Ovary (tissue), 7 donors: ENCODE measurements at regions not wholly inside any gene's neighbourhood (a gene's known extent, or its start where the extent isn't known, plus 50 kb on each side); places are given as distances from the start of the nearest gene placed in this dataset.

Experiments used
- DNase-seq, 5 donors: peaks; one replicate each; pipeline ENCODE4 v3.0.0-alpha.2; 2019 to 2020
- H3K27ac ChIP-seq, 2 donors: fragments of 200-600 bp; one replicate each; pipeline versions ENCODE4 v1.5.1 to v1.8.0; 2019 to 2022
- H3K27me3 ChIP-seq: fragments of 200-600 bp; one replicate; pipeline ENCODE4 v1.8.0; 2022
- H3K36me3 ChIP-seq: fragments of 200-600 bp; sonication (generic); one replicate; pipeline ENCODE4 v1.5.1; 2019
- H3K4me1 ChIP-seq: one replicate; pipeline ENCODE4 v1.8.1; 2013; ENCODE audit warnings: mild to moderate bottlenecking, moderate library complexity; ENCODE audit not compliant: insufficient read depth
- H3K4me3 ChIP-seq: fragments of 200-600 bp; sonication (generic); one replicate; pipeline ENCODE4 v1.5.1; 2017
- H3K9me3 ChIP-seq, 2 donors: fragments of 200-600 bp in 1 of 2; sonication (generic) in 1 of 2; one replicate each; pipeline versions ENCODE4 v1.5.1 to v1.8.1; 2013 to 2019; ENCODE audit warnings: mild to moderate bottlenecking in 1 of 2, moderate library complexity in 1 of 2
- CTCF ChIP-seq, 3 donors: fragments of 450-650 bp in 2 of 3; fragments of 200-600 bp in 1 of 3; IDR thresholded peaks; one replicate each; pipeline versions ENCODE4 v1.5.1 to v1.8.0; 2016 to 2022; ENCODE audit warnings: antibody characterized with exemption in 3 of 3, mild to moderate bottlenecking in 1 of 3
- EP300 ChIP-seq: sonication (generic); formaldehyde crosslinking; IDR thresholded peaks from one replicate; pipeline ENCODE4 v1.6.1; 2017; ENCODE audit warnings: antibody characterized with exemption
- POLR2A ChIP-seq: fragments of 450-650 bp; IDR thresholded peaks from one replicate; pipeline ENCODE4 v1.6.1; 2017; ENCODE audit warnings: antibody characterized with exemption, mild to moderate bottlenecking, moderate library complexity
- WGBS, 3 donors: extraction: QIAGEN DNeasy Blood & Tissue Kit in 1 of 3; methylation state at CpG; one replicate each; pipeline versions ENCODE4 v1.1.5 to v1.1.7; 2013 to 2017; 5-methylcytosine and 5-hydroxymethylcytosine counted together
- intact Hi-C, 4 donors: fragments of 100-400 bp; cut with DNase I; formaldehyde crosslinking; loops; one replicate each; pipeline versions ENCODE4 v1.11.0 to v1.15.1; 2022 to 2023
- donor health status: DM: no; HTN: no; CAD: no; lungs with moderate emphysema.
- donor health status: DM: no; HTN: no; CAD: no.
- donor health status: Bipolar disorder and iron deficiency.
- donor health status: DM: no; HTN: no; CAD: no.
- donor health status: DM: yes; HTN: yes; CAD: no.

- no peak for TF ChIP-seq EP300
- TF ChIP-seq POLR2A: no peak
Observed at GRCh38 chr9:86816366-86816765, 130.9 kb downstream of the GAS1 start.

GRCh38 chr9:86812616-86813015 is 134.7 kb downstream of the GAS1 start:
- H3K4me3 ChIP-seq: no peak overlapping the region
- intact Hi-C loops: no loop called here
- H3K27me3 ChIP-seq: no peaks in the 10 kb centered on the region
- no peaks in the 10 kb centered on the region for H3K9me3 ChIP-seq
- H3K36me3 ChIP-seq: no peaks in the 10 kb centered on the region
- WGBS, 3 donors: 93 to 98% (median 96%) methylated on average over 3 of the region's 3 CpGs
- peaks cover 2% of the 10 kb centered on the region for H3K4me1 ChIP-seq
- no peak for TF ChIP-seq CTCF (IDR thresholded peaks at IDR 0.05)
- no peak overlapping the region for H3K27ac ChIP-seq
- DNase-seq: no peak

More at GRCh38 chr9:86816366-86816765, 130.9 kb downstream of the GAS1 start:
- intact Hi-C loops: no loop called here
- 82 to 87% (median 84%) methylated on average over 2 of the region's 2 CpGs for WGBS, 3 donors
- no peak for DNase-seq
- Histone ChIP-seq H3K27ac (no peak overlapping the region), H3K27me3 (no peaks in the 10 kb centered on the region), H3K4me3 (no peak overlapping the region), H3K4me1 (no peaks in the 10 kb centered on the region), H3K9me3 (no peaks in the 10 kb centered on the region), H3K36me3 (no peaks in the 10 kb centered on the region)

GRCh38 chr9:86809759-86810367 is 137.4 kb downstream of the GAS1 start:
- Histone ChIP-seq H3K36me3 (no peaks in the 10 kb centered on the region), H3K27me3 (no peaks in the 10 kb centered on the region), H3K9me3 (no peaks in the 10 kb centered on the region), H3K4me3 (no peak overlapping the region), H3K4me1 (peaks cover 2% of the 10 kb centered on the region), H3K27ac (no peak overlapping the region)
- TF ChIP-seq POLR2A (no peak), CTCF (IDR thresholded peaks at IDR 0.05) (no peak), EP300 (no peak)
- no peak for DNase-seq
- 85 to 88% (median 87%) methylated on average over 9 of the region's 9 CpGs for WGBS, 3 donors
- intact Hi-C loops: no loop called here

GRCh38 chr9:86809151-86809550 is 138.2 kb downstream of the GAS1 start:
- TF ChIP-seq EP300 (no peak), POLR2A (no peak), CTCF (IDR thresholded peaks at IDR 0.05) (no peak)
- H3K36me3 ChIP-seq: no peaks in the 10 kb centered on the region
- DNase-seq: no peak
- intact Hi-C loops: no loop called here
- no peaks in the 10 kb centered on the region for H3K27me3 ChIP-seq
- WGBS, 3 donors: 93 to 96% (median 95%) methylated on average over 6 of the region's 6 CpGs
- peaks cover 2% of the 10 kb centered on the region for H3K4me1 ChIP-seq
- H3K27ac ChIP-seq: no peak overlapping the region
- H3K4me3 ChIP-seq: no peak overlapping the region
- no peaks in the 10 kb centered on the region for H3K9me3 ChIP-seq

GRCh38 chr9:86807367-86807976 is 139.8 kb downstream of the GAS1 start:
- no peaks in the 10 kb centered on the region for H3K27me3 ChIP-seq
- no peaks in the 10 kb centered on the region for H3K36me3 ChIP-seq
- H3K4me1 ChIP-seq: peaks cover 2% of the 10 kb centered on the region
- peak; percentile 67 to 72 (median 71) for DNase-seq
- TF ChIP-seq CTCF (IDR thresholded peaks at IDR 0.05) (no peak), POLR2A (no peak), EP300 (no peak)
- 7 to 14% (median 10%) methylated on average over 16 of the region's 16 CpGs for WGBS, 3 donors
- intact Hi-C loops: no loop called here
- no peaks in the 10 kb centered on the region for H3K9me3 ChIP-seq
- peak overlapping the region in 1 of 2 donors; percentile 62 for H3K27ac ChIP-seq
- H3K4me3 ChIP-seq: no peak overlapping the region
